Activated CD4-positive, alpha-beta T cell treated with anti-CD3 and anti-CD28 coated beads, Interleukin-2, Interleukin-6, amounts not matched to agents 100 ng/mL and 50 ng/mL, durations not matched to agents 16 hours and 8 hours (primary cell): ENCODE measurements at regions not wholly inside any gene's neighbourhood (a gene's known extent, or its start where the extent isn't known, plus 50 kb on each side); places are given as distances from the start of the nearest gene placed in this dataset.

Experiments used
- DNase-seq: peaks from one replicate; pipeline ENCODE4 v3.0.0-alpha.2; 2020

DNA sequence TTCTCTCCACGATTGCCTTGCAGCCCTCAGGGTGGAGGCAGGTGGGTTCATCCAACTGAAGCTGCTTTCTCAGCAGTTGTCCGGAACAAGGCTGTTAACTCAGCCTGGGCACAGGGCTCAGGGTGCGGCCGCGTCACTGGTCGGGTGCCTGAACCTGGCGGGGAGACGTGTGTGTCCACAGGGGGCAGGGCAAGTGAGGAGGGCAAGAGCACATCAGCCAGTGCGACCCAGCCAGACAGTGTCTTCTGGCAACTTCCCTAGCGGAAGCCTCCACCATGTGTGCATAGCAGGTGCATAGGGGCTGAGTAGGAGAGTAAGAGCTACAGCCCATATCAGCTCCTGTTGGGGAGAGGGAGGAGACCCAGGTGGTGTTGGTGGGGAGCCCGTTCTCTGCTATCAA is 150.4 kb upstream of the THRB start:
- DNase-seq, result no peak

DNA sequence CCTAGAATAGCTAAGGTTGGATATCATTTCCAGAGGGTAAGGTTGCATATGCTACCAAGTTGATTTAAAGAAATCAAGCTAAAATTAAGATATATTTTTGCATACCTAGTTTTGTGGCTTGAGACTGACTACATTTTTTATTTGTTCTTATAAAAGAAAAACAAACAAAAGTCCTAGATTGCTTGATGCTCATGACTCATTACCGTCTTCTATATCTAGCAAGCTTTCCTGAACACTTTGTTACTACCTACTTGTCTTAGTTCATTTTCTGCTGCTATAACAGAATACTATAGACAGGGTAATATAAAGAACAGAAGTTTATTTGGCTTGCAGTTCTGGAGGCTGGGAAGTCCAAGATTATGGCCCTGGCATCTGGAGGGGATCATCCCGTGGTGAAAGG is 152.1 kb upstream of the THRB start:
- no peak for DNase-seq

DNA sequence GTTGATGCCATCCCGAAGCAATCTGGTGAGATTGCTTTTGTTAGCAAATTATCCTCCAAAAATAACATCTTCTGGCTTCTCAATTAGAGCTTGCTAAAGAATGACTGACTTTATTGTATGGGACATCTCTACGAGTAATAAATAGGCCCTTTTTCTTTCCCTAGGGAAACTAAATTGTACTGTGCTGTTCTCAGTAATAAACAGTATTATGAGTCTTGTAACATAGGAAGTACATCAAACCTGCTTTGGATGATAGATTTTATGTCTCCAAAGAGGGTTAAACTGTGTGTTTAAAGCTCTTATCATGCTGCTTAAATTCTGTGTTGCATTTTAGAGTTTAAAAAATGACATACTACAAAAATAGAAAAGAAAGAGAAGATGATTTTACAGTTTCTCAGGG is 153.4 kb upstream of the THRB start:
- DNase-seq, result no peak

DNA sequence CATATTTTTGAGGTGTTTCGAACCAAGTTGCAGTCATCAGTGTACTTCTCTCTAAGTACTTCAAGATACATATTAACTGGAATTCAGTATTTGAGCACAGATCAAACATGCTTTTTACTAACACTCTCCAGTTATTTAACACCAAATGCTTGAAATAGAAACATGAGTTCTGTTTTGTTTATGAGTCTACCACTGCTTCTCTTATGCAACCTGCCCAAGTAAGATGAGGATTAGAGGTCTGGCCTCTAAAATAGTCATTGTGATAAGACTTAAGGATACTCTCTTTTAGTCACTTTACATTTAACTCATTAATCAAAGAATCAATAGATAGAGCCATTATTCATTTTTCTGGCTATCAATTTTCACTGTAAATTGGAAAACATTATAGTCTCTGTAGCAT is 156.2 kb upstream of the THRB start:
- no peak for DNase-seq

DNA sequence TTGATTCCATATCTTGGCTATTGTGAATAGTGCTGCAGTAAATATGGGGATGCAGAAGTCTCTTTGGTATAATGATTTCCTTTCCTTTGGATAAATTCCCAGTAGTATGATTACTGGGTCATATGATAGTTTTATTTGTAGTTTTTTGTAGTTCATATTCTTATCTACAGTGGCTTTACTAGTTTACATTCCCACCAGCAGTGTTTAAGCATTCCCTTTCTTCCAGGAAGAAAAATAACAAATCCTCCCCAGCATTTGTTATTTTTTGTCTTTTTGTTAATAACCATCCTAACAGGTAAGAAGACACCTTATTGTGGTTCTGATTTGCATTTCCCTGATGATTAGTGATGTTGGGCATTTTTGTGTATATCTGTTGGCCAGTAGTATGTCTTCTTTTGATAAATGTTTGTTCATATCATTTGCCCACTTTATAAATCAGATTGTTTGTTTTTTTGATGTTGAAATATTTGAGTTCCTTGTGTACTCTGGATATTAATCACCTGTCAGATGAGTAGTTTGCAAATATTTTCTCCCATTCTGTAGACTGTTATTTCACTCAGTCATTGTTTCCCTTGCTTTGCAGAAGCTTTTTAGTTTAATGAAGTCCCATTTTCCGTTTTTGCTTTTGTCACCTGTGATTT is 163.3 kb upstream of the THRB start:
- DNase-seq, result no peak

DNA sequence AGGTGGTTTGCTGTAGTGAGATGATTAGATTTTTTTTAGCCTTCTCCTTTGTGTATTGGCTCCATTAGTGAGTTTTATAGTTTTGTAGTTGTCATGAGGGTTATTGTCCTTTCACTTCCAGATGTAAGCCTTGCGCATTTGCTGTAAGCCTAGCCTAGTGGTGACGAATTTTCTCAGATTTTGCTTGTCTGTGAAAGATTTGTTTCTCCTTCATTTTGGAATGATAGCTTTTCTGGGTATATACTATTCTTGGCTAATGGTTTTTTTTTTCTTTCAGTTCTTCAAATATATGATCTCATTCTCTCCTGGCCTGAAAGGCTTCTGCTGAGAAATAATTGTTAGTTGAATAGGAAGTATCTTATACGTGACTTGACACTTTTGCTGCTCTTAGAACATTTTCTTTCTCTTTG is 166.5 kb upstream of the THRB start:
- no peak for DNase-seq

DNA sequence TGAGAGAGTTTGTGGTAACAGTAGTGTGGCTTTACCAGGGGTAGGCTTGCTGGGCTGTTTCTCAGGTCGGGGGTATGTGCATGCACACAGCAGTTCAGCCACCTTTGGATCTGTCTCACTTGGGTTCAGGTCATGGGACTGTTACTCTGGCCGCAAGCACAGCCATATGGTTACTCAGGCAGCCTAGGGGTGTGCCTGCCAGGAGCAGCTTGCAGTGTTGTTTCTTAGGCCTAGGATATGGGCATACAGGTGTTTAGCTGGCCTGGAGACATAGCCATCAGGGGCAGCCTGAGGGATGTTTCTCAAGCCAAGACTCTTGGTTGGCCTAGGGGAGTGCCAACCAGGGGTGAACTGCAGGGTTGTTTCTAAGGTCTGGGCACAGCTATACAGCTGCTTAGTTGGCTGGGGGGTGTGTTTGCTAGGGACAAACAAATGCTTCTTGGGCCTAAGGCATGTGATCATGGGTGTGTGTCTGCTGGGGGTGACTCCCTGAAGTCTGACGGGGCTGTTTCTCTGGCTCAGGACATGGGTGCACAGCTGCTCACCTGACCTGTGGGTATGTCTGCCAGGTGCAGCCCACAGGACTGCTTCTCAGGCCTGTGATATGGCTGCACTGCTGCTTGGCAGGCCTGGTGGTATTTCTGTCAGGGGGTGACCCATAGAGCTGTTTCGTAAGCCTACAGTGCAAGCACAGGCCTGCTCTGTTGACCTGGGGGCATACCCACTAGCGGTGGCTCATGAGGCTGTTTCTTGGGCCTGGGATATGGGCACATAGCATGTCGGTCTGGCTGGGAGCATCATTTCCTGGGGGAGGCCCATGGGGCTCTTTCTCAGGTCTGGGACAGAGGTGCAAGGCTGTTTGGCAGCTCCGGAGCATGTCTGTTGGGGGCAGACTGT is 168.0 kb upstream of the THRB start:
- DNase-seq, result no peak

DNA sequence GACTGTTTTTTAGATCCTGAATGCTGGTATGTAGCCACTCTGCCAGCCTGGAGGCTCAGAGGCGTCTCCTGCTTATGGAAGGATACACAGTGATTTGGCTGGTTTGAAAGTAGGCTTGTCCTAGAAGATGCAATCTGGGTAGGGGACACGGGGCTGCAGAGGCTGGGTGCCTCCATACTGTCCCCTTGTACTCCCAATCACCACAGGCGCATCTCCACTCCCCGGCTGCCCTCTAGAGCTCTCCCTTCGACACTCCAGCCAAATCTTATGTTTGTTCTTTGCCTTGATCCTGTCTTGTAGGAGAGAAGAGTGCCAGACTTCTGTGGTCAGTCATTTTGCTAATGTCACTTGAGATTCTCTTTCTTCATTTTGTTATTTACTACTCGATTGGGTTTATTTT is 168.8 kb upstream of the THRB start:
- DNase-seq, result no peak

DNA sequence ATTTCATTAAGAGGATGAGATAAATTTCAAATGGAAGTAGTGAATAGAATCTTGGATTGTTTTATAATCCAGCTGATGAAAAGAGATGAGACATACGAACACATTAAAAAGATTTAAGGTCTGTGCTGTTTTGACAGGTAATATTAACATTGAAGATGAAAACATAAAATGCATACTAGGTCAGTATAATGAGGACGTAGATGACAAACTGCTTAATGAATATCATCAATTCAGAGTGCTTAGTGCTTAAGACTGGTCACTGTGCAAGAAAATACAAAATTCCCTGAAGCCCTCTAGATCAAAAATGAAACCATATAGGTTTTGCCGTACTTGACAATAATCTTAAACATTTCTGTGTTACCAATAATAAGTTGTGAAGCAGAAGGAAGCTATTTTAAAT is 173.4 kb upstream of the THRB start:
- DNase-seq, result no peak

DNA sequence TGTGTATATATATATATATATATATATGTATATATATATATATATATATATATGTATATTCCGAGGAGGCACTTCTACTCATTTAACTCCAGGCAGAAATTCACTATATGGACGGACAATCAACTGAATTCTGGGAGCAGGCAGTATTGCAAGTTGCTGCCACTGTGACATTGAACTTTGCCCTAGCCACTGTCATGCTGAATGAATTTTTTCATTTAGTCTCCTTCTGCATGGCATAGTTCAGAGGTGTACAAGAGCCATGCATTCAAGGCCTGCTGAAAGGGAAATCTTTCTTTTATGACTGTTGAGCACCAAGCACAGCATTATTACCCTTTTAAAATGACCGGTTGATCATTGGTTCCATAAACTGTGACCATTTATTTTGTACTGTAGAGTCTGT is 176.2 kb upstream of the THRB start:
- DNase-seq, result no peak

DNA sequence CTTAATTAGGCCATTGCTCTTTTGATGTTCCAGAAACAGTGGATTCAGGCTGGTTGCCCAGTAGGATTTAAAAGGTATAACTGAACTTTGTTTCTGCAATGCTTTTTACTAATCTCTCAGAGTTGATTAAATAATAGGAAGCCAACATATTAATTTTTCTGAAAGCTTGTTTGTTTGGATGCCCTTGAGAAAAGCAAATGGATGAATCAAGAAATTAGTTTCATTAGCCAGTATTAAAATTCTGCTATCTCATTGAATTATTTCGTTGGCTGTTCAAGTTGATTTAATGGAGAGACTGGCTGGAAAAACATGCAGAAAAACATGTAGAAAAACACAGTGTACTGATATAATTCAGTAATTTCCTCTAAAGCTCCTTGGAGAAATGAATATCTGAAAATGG is 178.9 kb upstream of the THRB start:
- no peak for DNase-seq

DNA sequence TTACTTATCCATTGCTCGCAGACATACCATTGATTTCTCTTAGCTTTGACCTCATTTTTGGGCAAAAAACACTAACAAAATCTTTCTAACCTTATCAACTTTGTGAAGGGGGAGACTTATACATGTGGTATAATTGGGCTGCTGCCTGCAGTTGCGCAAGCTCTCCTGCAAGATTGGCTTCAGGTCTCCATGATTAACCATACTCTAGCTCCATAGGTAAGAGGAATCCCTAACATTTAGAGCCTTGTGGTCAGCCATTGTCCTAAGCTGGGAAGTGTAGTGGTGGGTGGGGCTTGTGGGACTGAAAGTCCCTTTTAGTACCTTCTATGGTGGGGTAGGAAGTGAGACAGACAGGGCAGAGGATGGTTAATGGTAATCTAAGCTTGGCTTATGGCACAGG is 179.6 kb upstream of the THRB start:
- DNase-seq, result no peak

DNA sequence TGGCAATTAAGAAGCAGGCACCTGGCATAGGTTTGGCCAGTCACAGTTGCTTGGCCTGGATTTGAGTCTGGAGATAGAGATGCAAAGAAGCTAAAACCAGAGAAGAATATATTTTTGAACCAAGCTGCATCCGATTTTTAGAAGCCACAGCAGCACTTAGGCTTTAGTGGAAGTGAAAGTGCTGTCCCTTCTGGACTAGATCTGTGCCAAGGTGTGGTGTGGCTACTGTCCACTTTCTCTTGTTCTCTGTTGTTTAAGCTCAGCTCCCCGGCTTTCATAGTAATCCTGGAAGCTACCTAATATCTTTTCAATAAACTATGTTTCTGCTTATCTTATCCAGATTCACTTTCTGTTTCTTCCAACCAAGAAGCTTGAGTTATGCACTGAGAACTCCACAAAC is 183.4 kb upstream of the THRB start:
- DNase-seq, result no peak

DNA sequence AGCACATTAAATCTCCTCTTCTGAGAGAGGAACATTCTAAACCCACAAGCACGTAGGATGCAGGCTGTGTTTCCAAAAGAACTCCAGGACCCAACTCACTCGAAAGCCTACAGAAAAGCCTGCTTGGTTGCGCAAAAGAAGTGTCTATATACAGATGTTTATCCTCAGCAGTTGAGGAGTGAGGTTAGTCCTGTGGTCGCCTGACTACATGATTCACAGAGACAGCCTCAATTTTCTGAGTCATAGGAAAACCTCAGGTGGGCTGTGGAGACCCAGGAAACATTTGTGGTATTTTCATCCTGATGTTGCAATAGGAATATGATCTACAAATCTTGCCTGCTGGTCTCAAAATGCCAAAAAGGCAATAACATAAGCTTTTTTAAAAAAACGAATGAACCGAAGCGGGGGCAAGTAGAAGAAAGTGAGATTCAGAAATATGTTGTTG is 183.8 kb upstream of the THRB start:
- peak; percentile 79 for DNase-seq

DNA sequence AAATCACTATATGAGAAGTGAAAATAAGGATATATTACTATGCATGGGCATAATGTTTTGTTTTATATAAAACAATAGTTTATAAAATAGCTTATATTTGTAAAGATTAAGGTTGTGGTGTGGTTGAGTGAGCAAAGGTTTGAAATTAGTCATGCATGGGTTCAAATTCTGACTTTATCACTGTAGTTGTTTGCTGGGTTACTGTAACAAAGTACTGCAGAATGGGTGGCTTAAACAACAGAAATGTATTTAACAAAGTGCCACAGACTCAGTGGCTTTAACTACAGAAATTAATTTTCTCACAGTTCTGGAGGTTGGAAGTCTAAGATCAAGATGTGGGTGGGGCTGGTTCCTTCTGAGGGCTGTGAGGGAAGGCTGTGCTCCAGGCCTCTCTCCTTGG is 184.8 kb upstream of the THRB start:
- peak; percentile 19 for DNase-seq

DNA sequence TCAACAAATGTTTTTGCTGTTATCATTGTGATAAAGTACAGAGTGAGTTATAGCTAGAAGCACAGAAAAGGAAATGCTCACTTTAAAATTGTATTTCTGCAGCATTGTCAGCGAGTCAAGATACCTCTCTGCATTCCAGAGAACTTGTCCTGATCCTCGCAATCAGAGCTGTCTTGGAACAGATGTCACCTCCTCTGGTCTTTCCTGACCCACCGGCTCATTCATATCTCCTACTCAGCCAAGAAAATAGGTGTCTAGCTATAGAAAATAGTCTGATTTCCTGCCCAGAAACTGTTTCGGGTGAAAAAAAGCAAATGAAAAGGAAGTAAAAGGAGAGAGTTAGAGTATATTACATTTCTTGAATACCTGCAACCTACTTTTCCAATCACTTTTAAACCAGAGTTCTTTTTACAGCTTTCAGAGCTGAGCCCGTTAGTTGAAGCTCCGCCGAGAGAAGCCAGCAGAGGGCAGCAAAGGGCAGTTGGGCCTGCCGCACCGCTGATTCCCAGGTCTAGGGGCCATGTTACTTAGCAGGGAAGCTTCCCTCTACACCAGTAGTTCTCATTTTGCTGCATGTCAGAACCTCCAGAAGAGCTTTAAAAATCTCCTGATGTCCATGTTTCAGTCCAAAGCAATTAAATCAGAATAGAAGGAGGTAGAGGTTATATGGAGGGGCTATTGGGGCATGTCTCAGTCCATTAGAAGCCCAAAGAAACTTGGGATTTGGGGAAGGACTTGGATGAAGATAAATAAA is 185.7 kb upstream of the THRB start:
- peak; percentile 67 for DNase-seq

DNA sequence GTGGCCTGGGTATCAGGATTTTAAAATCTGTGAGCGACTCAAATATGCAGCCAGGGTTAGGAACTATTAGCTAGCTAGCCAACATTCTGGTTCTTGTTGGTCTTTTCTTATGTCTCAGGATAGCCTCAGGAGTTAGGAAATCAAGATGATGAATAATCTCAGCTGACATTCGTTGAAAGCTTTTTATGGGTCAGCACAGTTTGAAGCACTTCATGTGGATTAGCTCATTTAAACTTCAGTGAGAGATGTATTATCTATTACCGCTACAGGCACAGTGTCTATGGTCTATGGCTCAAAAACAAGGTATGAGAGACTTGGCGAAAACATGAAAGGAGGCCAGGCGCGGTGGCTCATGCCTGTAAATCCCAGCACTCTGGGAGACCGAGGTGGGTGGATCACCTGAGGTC is 187.5 kb upstream of the THRB start:
- DNase-seq, result no peak

DNA sequence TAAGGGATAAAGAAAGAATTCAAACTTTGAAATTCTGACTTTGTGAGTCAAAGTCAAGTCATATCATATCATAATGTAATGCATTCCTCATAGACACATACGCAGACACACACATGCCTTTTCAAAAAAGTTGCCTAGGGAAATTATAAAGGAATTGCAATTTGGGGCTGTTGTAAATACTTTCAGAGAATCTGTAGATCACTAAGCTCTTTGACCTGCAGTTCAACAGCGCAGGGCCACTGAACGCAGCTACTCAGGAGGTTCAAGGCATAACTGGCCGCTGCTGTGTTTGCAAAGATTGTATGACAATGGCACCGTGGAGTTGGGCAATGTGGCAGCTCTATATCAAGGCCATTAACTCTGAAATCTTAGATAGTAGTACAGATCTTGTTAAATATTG is 188.4 kb upstream of the THRB start:
- no peak for DNase-seq

DNA sequence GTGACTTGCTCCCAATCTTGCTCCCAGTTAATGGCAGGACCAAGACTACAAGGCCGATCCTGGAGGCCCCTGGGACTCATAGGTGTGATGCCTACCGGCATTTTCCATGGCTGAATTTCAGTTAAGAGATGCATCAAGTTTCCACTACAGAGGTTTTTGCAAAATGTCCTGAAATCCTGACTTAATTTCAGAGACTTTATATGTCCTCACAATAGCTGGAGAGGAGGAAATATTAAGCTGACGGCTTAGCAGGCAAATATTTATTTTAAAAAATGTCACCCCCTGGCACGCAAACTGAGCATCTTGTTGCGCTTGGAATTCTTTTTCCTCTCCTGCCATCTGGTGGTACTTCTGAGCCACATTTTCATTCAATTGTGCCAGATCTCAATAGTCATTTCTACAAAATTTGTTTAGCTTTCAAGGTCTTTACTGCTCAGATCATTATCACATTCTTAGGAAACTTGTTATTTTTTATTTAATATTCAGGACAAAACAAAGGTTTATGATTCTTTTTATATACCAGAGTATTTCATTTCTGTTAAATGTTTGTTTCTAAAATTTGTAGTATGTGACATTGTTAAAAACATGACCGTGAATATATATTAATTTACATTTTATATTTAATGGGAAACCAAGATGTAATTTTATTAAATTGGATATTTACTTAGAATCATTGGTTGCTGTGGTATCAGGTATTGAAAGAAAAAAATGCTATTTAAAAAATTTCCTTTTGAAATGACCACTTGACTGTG is 189.2 kb upstream of the THRB start:
- peak; percentile 13 for DNase-seq

DNA sequence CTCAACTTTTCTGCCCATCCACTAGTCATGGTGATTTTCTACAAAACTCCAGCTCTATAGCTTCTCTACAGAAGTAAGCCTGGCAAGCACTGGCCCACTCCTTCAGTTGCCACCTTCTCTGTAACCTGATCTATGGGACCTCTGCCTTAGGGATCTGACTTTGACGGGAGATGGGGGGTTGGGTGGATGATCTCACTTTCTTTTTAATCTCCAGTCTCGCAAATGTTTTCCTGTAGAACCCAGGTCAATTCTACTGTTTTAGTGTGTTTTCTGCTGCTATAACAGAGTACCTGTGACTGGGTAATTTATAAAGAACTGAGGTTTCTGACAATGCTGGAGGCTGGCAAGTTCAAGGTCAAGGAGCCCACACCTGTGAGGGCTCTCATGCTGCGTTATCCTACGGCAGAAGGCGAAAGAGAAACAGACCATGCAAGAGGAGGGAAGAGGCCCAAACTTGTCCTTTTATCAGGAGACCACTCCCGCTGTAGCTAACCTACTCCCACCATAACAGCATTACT is 189.9 kb upstream of the THRB start:
- DNase-seq, result no peak

DNA sequence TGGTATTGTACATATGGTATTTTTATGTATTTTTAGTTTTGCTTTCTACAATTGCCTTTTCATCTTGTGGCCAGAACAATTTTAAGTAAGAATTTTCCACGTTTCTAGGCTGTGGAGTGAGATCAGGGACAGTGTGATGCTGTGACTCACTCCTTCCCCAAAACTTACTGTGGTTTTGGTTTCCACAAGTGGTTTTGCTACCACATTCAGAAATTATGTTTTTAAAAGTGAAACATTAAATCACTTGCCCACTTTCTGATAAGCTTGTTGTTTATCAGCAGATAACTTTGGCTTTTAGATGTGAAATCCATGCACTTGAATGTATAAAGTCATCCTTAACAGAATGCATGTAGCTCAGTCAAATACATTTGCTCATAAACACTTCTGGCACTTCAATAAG is 192.2 kb upstream of the THRB start:
- peak; percentile 53 for DNase-seq

DNA sequence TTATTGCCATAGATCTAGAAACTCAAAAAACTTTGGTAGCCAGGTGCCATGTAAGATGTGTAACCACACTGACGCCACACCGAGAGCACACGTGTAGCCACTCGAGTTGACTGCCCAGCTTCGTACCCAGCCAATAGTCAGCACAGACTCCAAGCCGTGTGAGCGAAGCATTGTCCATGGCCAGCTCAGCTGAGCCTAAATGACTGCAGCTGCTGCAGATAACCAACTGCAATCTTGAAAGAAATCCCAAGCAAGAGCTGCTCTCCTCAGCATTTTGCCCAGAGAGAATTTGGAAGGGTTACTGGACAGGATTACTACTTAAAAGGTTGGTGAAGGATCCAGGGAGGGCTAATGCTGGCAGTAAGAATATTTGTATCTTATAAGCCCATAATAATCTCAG is 193.0 kb upstream of the THRB start:
- DNase-seq, result no peak
